ENCODE measurements at regions not wholly inside any gene's neighbourhood (a gene's known extent, or its start where the extent isn't known, plus 50 kb on each side); places are given as distances from the start of the nearest gene placed in this dataset.

DNA sequence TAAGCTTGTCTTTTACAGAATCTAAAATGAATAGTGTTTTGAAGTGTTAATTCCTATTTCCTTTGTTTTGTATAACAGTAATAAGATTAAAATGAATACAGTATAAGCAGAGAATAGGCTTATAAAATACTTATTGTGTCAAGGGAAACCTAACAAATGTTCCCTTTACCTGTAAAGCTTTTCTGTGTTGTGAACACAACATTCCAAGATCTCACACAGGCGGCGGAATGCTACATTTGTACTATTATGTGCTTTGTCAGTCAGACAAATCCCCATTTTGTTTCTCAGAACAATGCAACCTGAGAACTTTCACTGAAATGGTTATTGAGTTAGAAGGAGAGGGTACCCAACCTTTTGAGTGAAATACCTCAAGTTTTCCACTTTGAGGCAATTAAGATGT, 1170.3 kb downstream of the OLFM4 start:
- BruUV-seq (replicated peaks), result no TSS peak
- Histone ChIP-seq H3K9me3 (replicated peaks; ENCODE audit: control insufficient read depth, insufficient read depth, low read length) (peaks cover 2% of the 10 kb centered on the region), H3K4me1 (ENCODE audit: control insufficient read depth, extremely low read depth, insufficient read depth, low read length) (no peaks in the 10 kb centered on the region), H3K79me2 (ENCODE audit: control insufficient read depth, insufficient read depth, low read length) (no peaks in the 10 kb centered on the region), H3K4me3 (replicated peaks in 1 of 3; ENCODE audit: insufficient read depth in 1 of 3, low read depth in 1 of 3, low read length in 3 of 3) (no peak overlapping the region), H3K36me3 (ENCODE audit: control insufficient read depth in 2 of 2, extremely low read depth in 1 of 2, insufficient read depth in 2 of 2, low read length in 2 of 2) (no peaks in the 10 kb centered on the region), H2AFZ (ENCODE audit: low read depth, low read length) (no peak overlapping the region), H3K27ac (ENCODE audit: insufficient read depth, low read depth, low read length) (no peak overlapping the region), H3K9ac (replicated peaks; ENCODE audit: extremely low read depth, insufficient read depth, low read length) (no peak overlapping the region), H3K9me1 (replicated peaks; ENCODE audit: control insufficient read depth, extremely low read depth, insufficient read depth, low read length) (no peaks in the 10 kb centered on the region), H3K4me2 (ENCODE audit: insufficient read depth, low read length) (no peak overlapping the region), H4K20me1 (replicated peaks; ENCODE audit: control insufficient read depth, extremely low read depth, insufficient read depth, low read length) (no peaks in the 10 kb centered on the region), H3K27me3 (ENCODE audit: control insufficient read depth in 2 of 2, insufficient read depth in 2 of 2, low read length in 2 of 2) (no peaks in the 10 kb centered on the region)
- DNase-seq (ENCODE audit: low read depth, low spot score), result no peak
- ChIA-PET CTCF (no interaction called here), POLR2A (no interaction called here)
- no peak for FAIRE-seq
- dilution Hi-C loops (cut with MboI; ENCODE audit: extremely low pct_ligation_motif_present, low sequenced_read_pairs) (no loop called here), intact Hi-C loops (cut with micrococcal nuclease) (no loop called here)
- no peak for TF ChIP-seq FOS (IDR thresholded peaks at IDR 0.05; ENCODE audit: borderline replicate concordance, insufficient read depth, low read length)
- no peak for TF ChIP-seq EZH2 (IDR thresholded peaks at IDR 0.05; ENCODE audit: borderline replicate concordance, low read depth, low read length, severe bottlenecking)
- TF ChIP-seq, protein P1, sequence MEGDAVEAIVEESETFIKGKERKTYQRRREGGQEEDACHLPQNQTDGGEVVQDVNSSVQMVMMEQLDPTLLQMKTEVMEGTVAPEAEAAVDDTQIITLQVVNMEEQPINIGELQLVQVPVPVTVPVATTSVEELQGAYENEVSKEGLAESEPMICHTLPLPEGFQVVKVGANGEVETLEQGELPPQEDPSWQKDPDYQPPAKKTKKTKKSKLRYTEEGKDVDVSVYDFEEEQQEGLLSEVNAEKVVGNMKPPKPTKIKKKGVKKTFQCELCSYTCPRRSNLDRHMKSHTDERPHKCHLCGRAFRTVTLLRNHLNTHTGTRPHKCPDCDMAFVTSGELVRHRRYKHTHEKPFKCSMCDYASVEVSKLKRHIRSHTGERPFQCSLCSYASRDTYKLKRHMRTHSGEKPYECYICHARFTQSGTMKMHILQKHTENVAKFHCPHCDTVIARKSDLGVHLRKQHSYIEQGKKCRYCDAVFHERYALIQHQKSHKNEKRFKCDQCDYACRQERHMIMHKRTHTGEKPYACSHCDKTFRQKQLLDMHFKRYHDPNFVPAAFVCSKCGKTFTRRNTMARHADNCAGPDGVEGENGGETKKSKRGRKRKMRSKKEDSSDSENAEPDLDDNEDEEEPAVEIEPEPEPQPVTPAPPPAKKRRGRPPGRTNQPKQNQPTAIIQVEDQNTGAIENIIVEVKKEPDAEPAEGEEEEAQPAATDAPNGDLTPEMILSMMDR (IDR thresholded peaks at IDR 0.05; ENCODE audit: extremely low read depth in 1 of 2, insufficient read depth in 1 of 2, low read depth in 1 of 2, low read length in 2 of 2), result no peak
- no peak for TF ChIP-seq MYC (IDR thresholded peaks at IDR 0.05; ENCODE audit: low read depth, low read length)
- TF ChIP-seq GATA2 (IDR thresholded peaks at IDR 0.05; ENCODE audit: insufficient read depth, insufficient read length, low read depth, low read length), result no peak
- TF ChIP-seq MAX (IDR thresholded peaks at IDR 0.05; ENCODE audit: insufficient read depth, insufficient read length), result no peak
- no peak for TF ChIP-seq JUN (IDR thresholded peaks at IDR 0.05; ENCODE audit: borderline replicate concordance, insufficient read depth, insufficient read length, low read depth)
- TF ChIP-seq POLR2A (IDR thresholded peaks at IDR 0.05; ENCODE audit: low read depth, low read length), result no peak
- no peak for TF ChIP-seq POLR2AphosphoS5 (IDR thresholded peaks at IDR 0.05; ENCODE audit: insufficient read depth, low read depth, low read length)
